Midbrain (tissue), 1 donor: ENCODE measurements at regions not wholly inside any gene's neighbourhood (a gene's known extent, or its start where the extent isn't known, plus 50 kb on each side); places are given as distances from the start of the nearest gene placed in this dataset.

Experiments
- DNase-seq: peaks from one replicate; lab custom pipeline; 2025; lab: John Stamatoyannopoulos, UW

DNA sequence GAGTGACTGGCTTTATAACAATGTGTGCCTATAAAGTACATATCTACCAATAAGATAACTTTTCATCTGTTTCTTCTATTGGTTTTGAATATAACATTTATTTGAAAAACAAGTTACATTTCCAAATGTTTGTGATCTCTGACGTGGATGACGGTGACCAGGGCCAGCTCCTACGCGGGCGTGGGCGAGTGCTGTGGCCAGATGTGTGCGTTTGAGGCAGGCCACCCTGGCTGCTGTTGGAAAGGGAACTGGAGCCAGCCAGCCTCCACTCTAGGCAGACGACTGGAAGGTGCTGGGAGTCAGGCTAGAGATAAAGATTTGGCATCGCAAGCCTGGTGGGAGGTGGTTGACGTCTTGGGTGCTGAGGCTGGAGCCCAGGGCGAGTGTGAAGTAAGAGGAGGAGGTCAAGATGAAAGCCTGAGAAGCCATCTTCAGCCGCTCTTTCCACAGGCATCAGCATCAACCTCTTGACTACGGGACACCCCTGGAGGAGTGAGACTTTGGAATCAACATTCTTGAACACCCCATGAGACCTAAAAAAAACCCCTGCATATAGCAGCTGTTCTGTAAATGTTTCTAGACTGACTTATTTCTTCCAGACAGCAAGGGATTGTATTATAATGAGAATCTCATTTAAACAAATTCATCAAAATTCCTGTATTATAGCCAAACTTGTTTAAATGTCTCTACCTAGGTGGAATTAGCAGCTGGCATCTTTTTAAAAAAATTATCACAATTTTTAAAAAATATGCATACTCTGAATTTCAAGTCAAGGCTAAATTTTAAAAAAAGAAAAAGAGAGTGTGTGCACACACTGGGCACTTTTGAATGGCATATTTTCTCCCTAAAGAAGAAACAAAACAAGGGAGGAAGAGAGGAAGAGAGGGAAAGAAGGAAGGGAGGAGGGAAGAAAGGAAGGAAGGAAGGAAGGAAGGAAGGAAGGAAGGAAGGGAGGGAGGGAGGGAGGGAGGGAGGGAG, 112.5 kb upstream of the SLC44A3 start:
- no peak for DNase-seq

DNA sequence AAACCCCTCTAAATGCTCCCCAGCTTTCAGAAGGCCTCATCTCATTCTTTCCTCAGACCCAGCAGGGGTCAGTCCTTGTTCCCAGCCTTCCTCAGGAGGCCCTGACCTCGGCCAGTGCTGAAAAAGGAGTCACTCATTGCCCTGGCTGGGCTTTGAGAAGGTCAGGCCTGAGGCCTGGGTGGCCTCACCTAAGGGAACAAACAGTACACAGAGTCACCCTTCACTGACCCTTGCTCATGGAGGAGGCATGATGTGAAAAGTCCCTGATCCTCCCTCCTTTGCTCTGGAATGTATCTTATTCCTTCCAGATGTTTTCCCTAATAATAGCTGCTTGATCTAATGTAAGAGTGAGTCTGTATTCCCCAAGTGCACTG, 117.7 kb upstream of the SLC44A3 start:
- no peak for DNase-seq

- no peak for DNase-seq
Observed at GRCh38 chr1:94701796-94702441, 118.2 kb upstream of the SLC44A3 start.

- DNase-seq = no peak
Observed at GRCh38 chr1:94698759-94699502, 121.2 kb upstream of the SLC44A3 start.

DNA sequence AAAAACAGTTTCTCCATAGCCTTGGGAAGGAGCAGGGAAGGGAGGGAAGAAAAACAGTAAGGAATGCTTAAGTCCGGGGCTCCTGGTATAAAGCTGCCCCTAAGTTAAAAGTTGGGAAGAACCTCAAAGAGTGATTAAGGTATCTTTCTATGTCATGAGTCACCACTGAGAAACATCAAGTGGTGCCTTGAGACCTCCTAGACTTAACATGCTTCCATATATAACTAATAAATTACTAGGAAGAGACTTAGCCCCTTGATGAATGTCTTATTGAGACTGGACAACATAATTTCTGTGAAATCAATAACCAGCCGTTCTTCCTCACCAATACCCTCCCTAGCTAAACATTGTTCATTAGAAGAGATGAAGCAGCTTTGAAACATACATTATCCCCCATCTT, 121.8 kb upstream of the SLC44A3 start:
- no peak for DNase-seq

GRCh38 chr1:94697839-94698238, 122.3 kb upstream of the SLC44A3 start:
- DNase-seq = no peak

DNA sequence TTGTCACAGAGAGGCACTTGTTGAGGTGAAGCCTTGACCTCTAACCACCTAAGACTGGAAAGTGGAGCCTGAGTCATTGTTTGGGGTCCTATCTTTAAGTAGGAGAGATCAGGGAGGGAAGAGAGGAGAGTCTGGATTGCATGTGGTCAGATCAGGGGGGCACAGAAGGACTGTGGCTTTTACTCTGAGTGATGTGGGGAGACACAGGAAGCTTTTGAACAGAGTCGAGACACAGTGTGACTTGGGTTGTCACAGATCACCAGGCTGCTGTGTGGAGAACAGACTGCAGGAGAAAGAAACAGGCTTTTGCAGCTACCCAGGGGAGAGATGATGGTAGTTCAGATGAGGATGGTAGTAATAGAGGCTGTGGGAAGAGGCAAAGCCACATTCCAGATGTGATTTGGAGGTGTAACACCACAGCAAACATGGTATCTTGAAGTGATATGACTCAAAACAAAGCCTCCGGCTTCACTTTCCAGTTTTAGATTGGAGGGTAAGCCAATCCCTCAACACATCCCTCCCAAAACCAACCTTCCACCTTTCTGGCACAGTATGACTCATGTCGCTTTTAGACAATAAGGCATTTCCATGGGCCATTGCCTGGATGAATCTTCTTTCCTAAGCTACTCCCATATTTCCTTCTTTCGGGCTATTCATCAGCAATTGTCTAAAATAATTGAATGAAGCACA, 125.8 kb upstream of the SLC44A3 start:
- DNase-seq = no peak

GRCh38 chr1:94693435-94693834, 126.7 kb upstream of the SLC44A3 start:
- DNase-seq = no peak

DNA sequence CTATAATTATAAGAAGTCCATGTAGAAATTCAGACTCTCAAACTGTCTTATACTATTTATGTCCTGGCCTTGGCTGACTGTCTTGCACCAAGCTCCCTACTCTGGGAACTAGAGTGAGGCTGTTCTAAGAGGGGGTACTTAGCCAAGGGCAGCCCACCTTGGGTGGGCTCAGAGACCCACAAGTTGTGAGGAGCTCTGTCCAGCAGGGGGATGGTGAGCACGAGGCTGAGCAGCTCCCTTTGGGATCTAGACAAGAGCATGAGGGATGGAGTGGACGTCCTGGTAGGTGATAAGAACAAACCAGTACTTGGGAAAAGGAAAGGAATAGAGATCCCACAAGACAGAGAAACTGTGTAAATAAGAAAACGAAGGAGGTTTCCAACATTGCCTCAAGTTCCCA, 127.1 kb upstream of the SLC44A3 start:
- DNase-seq = no peak

- DNase-seq = no peak
Observed at GRCh38 chr1:94688646-94689045, 131.5 kb upstream of the SLC44A3 start.

DNA sequence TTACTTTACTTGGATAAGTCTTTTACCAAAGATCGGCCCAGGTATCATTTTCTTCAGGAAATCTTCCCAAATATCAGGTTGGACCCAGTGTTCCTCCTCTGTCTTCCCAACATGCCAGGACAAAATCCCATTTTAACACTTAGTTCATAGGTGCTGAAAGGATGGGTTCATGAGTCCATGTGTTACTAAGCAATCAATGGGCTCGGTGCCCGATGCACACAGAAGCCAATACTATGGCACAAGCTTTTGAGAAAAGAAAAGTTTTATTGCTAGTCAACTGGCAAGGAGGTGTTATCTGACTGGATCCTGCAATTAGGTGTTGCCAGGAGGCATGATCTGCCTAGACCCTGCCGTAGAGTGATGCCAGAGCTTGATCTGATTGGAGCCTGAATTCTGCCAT, 133.3 kb upstream of the SLC44A3 start:
- DNase-seq = no peak

- no peak for DNase-seq
Observed at GRCh38 chr1:94684690-94685250, 135.4 kb upstream of the SLC44A3 start.

DNA sequence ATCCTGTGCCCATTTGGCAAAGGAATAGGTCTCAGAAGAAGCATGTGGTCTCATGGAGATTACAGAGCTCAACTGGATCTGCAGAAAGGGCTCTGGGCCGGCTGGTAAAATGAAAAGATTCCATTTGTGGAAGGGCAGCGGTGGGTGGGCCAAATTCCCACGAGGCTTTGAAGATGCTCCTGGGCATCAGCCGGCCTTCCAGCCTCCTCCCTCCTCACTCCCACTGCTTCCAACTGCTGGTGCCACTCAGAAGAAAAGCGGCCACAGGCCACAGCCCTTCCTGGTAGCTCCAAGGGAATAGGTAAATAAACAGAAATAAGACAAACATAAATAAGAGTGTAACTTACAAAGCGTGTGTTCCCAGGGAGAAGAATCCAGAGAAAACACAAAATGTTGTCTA, 136.3 kb upstream of the SLC44A3 start:
- DNase-seq = no peak

DNA sequence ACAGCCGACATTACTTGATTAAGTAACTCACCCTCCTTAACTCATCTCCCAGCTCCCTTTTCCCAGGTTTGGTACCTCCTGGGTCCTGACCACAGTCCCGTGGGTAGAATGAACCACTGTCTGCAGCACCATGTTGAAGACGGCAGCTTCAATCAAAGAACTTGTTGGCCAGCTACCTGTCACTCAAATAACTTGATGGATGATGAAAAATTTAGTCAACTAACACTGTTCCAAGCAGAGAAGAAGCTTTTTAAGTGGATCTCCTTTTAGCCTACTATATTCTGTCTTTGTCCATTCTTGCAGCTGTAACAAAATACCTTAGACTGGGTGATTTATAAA, 138.4 kb upstream of the F3 start:
- no peak for DNase-seq

GRCh38 chr1:94679332-94680038, 137.9 kb upstream of the F3 start:
- DNase-seq = no peak

DNA sequence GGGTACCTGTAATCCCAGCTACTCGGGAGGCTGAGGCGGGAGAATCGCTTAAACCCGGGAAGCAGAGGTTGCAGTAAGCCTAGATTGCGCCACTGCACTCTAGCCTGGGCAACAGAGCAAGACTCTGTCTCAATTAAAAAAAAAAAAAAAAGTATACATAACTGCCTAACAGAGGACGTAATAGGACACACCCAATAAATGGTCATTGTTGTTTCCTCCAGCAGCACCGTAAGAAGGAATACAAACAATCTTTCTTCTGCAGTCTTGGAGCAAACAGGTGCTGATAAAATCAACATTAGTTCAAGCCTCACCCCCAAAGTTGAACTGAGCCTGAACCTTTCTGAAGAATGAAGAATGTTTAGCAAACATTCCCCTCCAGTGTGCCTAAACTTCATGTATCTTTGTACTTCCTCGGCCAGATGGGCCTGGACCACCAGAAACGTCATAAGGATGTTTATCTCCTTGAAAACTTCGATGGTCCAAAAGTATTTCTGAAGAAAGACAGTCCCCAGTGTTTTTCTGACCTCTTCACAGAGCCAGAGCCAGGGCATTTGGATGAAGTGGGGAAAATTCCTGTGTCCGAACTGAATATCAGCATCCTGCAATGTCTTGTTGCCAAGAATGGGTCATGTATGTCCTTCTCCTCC, 136.8 kb upstream of the F3 start:
- DNase-seq = no peak

GRCh38 chr1:94677714-94678113, 136.2 kb upstream of the F3 start:
- DNase-seq = no peak

DNA sequence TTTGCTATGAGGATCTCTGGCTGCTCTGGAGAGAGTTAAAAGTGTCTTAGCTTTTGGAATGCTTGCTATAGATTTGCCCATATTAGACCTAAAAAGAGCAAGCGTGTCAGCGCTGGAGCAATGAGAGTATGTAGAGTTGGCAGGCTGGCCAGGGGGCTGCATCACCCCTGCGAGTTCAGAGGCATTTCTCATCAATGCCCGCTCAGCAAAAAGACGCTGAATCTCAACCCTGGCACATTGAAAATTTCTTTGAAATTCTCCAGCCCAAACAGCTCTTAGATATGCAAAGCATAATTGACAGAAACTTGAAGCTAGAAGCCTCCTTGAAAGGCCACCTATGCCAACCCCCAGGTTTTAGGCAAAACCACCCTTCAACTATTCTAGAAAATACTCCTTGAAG, 135.5 kb upstream of the F3 start:
- DNase-seq = no peak

- DNase-seq = no peak
Observed at GRCh38 chr1:94676686-94677085, 135.1 kb upstream of the F3 start.

DNA sequence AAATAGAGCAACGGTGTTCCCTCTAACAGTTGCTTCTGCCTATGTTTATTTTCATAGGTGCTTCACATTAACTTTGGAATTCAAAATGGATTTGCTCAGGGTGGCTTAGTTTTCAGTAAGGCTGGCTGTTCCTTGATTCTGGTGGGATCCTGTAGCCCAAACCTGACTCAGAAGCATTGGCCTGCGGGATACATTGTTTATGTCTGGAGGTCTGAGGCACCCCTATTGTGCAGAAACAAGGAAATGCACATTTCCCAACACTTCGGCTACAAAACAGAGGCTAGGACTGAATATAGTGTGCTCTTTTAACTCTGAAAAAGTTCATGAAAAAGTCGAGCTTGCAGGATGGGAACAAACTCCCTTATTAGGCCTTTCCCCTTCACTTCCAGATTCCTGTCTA, 133.8 kb upstream of the F3 start:
- no peak for DNase-seq

GRCh38 chr1:94674876-94675275, 133.3 kb upstream of the F3 start:
- DNase-seq = no peak
